ENCODE measurements at regions not wholly inside any gene's neighbourhood (a gene's known extent, or its start where the extent isn't known, plus 50 kb on each side); places are given as distances from the start of the nearest gene placed in this dataset.

DNA sequence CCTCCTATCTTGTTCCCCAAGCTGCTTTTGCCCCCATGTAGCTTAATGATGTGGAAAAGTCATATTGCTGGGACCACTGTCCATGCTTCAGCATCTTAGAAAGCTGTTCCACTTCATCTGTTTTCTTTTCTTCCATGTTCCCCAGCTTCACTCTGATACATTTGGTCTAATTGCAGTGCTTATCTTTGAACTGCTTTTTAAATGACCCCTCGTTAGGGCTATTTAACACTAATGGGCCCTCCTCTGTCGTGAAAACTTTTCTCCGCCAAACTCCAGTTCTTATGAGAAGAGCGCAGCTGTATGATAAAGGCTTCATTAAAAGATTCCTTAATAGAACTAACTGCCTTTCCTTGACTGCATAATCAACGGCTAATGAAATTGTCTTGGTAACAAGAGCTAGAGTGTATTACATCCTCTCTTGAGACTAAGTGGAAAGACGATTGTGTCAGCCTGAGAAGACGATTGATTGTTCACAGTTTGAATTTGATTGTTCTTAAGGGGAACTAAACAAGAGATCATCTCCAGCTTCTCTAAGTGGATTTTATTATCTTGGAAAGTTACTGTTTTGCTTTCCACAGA, 165.0 kb upstream of the MTNR1B start:
- TF ChIP-seq CTCF (IDR thresholded peaks at IDR 0.05): no peak
- no peak for TF ChIP-seq POLR2A (IDR thresholded peaks at IDR 0.05)

Data from Peyer's patch (tissue), 4 donors.